Neural cell (in vitro differentiated cells): ENCODE measurements at regions not wholly inside any gene's neighbourhood (a gene's known extent, or its start where the extent isn't known, plus 50 kb on each side); places are given as distances from the start of the nearest gene placed in this dataset.

Experiments used
- CTCF ChIP-seq: fragments of 450-650 bp; IDR thresholded peaks from 2 replicates; pipeline ENCODE4 v1.5.1; 2014; ENCODE audit warnings: antibody characterized with exemption, mild to moderate bottlenecking, moderate library complexity; ENCODE audit not compliant: poor library complexity, severe bottlenecking
- EP300 ChIP-seq: fragments of 450-650 bp; conservative IDR thresholded peaks from 2 replicates; pipeline ENCODE4 v1.6.1; 2014; ENCODE audit warnings: antibody characterized with exemption, mild to moderate bottlenecking, moderate library complexity; ENCODE audit not compliant: poor library complexity, severe bottlenecking
- EZH2 ChIP-seq: fragments of 200-600, 300-800 bp; shearing (Covaris generic), sonication (generic); IDR thresholded peaks from 2 replicates; pipeline ENCODE4 v1.6.1; 2014; ENCODE audit warnings: antibody characterized with exemption, low read length, borderline replicate concordance, mild to moderate bottlenecking; ENCODE audit not compliant: insufficient read depth, poor library complexity, severe bottlenecking
- MXI1 ChIP-seq: fragments of 450-650 bp; conservative IDR thresholded peaks from 2 replicates; pipeline ENCODE4 v1.6.1; 2014; ENCODE audit warnings: antibody characterized with exemption, mild to moderate bottlenecking; ENCODE audit not compliant: poor library complexity, severe bottlenecking
- POLR2AphosphoS5 ChIP-seq: IDR thresholded peaks from 2 replicates; pipeline ENCODE4 v1.6.1; 2012
- RAD21 ChIP-seq: fragments of 450-650 bp; conservative IDR thresholded peaks from 2 replicates; pipeline ENCODE4 v1.6.1; 2014; ENCODE audit warnings: antibody characterized with exemption, mild to moderate bottlenecking, moderate library complexity
- REST ChIP-seq: IDR thresholded peaks from 2 replicates; pipeline ENCODE4 v1.6.1; 2012; ENCODE audit warnings: borderline replicate concordance
- SMC3 ChIP-seq: fragments of 450-650 bp; conservative IDR thresholded peaks from 2 replicates; pipeline ENCODE4 v1.6.1; 2014; ENCODE audit warnings: antibody characterized with exemption, mild to moderate bottlenecking, moderate library complexity; ENCODE audit not compliant: poor library complexity
- TAF1 ChIP-seq: IDR thresholded peaks from 2 replicates; pipeline ENCODE4 v1.6.1; 2012; ENCODE audit warnings: low read depth

DNA sequence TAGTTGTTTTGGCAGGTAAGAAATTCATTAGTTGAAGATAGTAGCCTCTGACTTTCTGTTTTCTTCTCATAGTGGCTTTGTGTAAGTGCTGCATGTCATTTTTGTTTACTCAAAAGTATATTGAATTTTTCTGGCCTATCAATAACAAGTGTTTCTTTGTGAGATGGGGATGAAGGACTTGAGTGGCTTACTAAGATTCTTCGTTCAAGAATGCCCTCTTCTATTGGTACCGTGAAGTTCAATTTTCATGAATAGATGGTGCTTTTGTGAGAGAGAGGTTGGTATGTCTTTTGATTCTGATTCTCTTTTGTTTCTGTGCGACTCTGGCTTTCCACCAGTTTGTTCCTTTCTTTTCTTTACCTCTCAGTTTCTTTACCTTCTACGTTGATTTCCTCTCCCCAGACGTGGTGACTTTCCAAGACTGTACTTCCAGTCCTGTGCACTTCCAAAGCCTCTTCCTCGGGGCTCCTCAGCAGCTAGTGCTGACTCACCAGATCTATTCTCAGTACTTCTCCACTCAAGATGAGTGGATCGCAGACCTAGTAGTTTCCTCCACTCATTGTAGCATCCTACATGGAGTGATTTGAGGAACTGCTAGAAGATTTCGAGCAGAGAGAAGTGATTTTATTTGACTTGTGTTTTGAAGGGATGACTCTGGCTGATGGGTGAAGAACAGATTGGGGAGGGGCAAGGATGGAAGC lies 82.0 kb upstream of the EPHB3 start:
- no peak for TF ChIP-seq CTCF
- TF ChIP-seq EZH2: no peak
- TF ChIP-seq RAD21: no peak
- no peak for TF ChIP-seq POLR2AphosphoS5
- no peak for TF ChIP-seq MXI1
- no peak for TF ChIP-seq TAF1
- TF ChIP-seq SMC3: no peak
- TF ChIP-seq EP300: no peak
- TF ChIP-seq REST: no peak
